H1 (cell line): ENCODE measurements at regions not wholly inside any gene's neighbourhood (a gene's known extent, or its start where the extent isn't known, plus 50 kb on each side); places are given as distances from the start of the nearest gene placed in this dataset.

ENCODE experiments used
- CTCF ChIA-PET: fragments of 300-600 bp; sonication (Branson Sonifier 250); formaldehyde crosslinking; loops from one replicate; lab custom pipeline; 2021; ENCODE audit not compliant: partially characterized antibody; lab: Charles Lee
- POLR2A ChIA-PET: fragments of 300-600 bp; sonication (Branson Sonifier 250); formaldehyde crosslinking; loops from one replicate; lab custom pipeline; 2021; ENCODE audit warnings: inconsistent platforms; ENCODE audit not compliant: partially characterized antibody; lab: Charles Lee
- DNase-seq, 2 experiments: peaks; one replicate each; pipeline versions ENCODE4 v3.0.0 to v3.0.0-alpha.2; 2010 to 2022; ENCODE audit warnings: low spot score in 2 of 2, low read depth in 1 of 2, mixed read lengths in 1 of 2
- FAIRE-seq: peaks from 2 replicates; lab custom pipeline; 2011; peaks lifted over from hg19 to GRCh38; lab: Jason Lieb, UNC
- H2AFZ ChIP-seq: 2 replicates; pipeline ENCODE4 v1.8.1; 2012; ENCODE audit warnings: low read length, inconsistent platforms
- H2AK5ac ChIP-seq: 2 replicates; pipeline ENCODE4 v1.6.1; 2013; ENCODE audit warnings: low read depth, low read length
- H2BK120ac ChIP-seq: replicated peaks from 2 replicates; pipeline ENCODE3; 2013; ENCODE audit warnings: low read depth, low read length, inconsistent platforms
- H2BK12ac ChIP-seq: 2 replicates; pipeline ENCODE4 v1.6.1; 2013; ENCODE audit warnings: low read depth, low read length
- H2BK15ac ChIP-seq: 2 replicates; pipeline ENCODE4 v1.6.1; 2013; ENCODE audit warnings: low read length
- H2BK20ac ChIP-seq: 2 replicates; pipeline ENCODE4 v1.6.1; 2013; ENCODE audit warnings: low read length
- H2BK5ac ChIP-seq: 2 replicates; pipeline ENCODE4 v1.6.1; 2013; ENCODE audit warnings: low read depth, low read length
- H3K14ac ChIP-seq: 2 replicates; pipeline ENCODE4 v1.6.1; 2013; ENCODE audit warnings: inconsistent platforms; ENCODE audit not compliant: insufficient read length
- H3K18ac ChIP-seq: 2 replicates; pipeline ENCODE4 v1.6.1; 2013; ENCODE audit warnings: low read length; ENCODE audit errors: extremely low read depth
- H3K23ac ChIP-seq: 2 replicates; pipeline ENCODE4 v1.6.1; 2013; ENCODE audit warnings: inconsistent platforms; ENCODE audit not compliant: insufficient read length
- H3K23me2 ChIP-seq: 2 replicates; pipeline ENCODE4 v1.6.1; 2013; ENCODE audit warnings: low read depth, low read length
- H3K27ac ChIP-seq: 2 replicates; pipeline ENCODE4 v1.6.1; 2011; ENCODE audit warnings: low read depth, low read length, inconsistent platforms
- H3K27me3 ChIP-seq, 4 experiments: replicated peaks in 1 of 4; 1 replicate in 1 of 4; 2 replicates in 3 of 4; pipeline versions ENCODE4 v1.6.1 to v1.8.1; 2011 to 2013; ENCODE audit warnings: low read length in 3 of 4, mild to moderate bottlenecking in 3 of 4, inconsistent platforms in 2 of 4, mixed read lengths in 2 of 4, moderate library complexity in 1 of 4; ENCODE audit not compliant: control insufficient read depth in 3 of 4, insufficient read depth in 3 of 4; ENCODE audit errors: extremely low read depth in 1 of 4
- H3K36me3 ChIP-seq, 4 experiments: 2 replicates each; pipeline versions ENCODE4 v1.6.1 to v1.8.1; 2011 to 2013; ENCODE audit warnings: mild to moderate bottlenecking in 4 of 4, low read length in 3 of 4, moderate library complexity in 2 of 4, control low read depth in 1 of 4, inconsistent platforms in 1 of 4; ENCODE audit not compliant: insufficient read depth in 4 of 4, control insufficient read depth in 2 of 4
- H3K4ac ChIP-seq: replicated peaks from 2 replicates; pipeline ENCODE3; 2013; ENCODE audit warnings: low read length, low read depth, mixed read lengths, inconsistent platforms; ENCODE audit not compliant: insufficient read length
- H3K4me1 ChIP-seq, 4 experiments: replicated peaks in 1 of 4; 1 replicate in 1 of 4; 2 replicates in 3 of 4; pipeline versions ENCODE4 v1.6.1 to v1.8.1; 2011 to 2013; ENCODE audit warnings: low read length in 3 of 4, inconsistent platforms in 2 of 4, mixed read lengths in 1 of 4; ENCODE audit not compliant: insufficient read depth in 4 of 4, control insufficient read depth in 3 of 4
- H3K4me2 ChIP-seq, 2 experiments: 2 replicates each; pipeline versions ENCODE4 v1.6.1 to v1.8.1; 2011 to 2013; ENCODE audit warnings: low read depth in 2 of 2, low read length in 2 of 2, control low read depth in 1 of 2, inconsistent platforms in 1 of 2, mild to moderate bottlenecking in 1 of 2; ENCODE audit not compliant: insufficient read depth in 1 of 2
- H3K4me3 ChIP-seq, 4 experiments: fragments of 200-600, 300-600 bp in 1 of 4; sonication (generic), shearing (Covaris generic), sonication (Bioruptor Twin) in 1 of 4; 2 replicates each; pipeline versions ENCODE4 v1.5.1 to v1.8.1; 2011 to 2016; ENCODE audit warnings: low read length in 4 of 4, low read depth in 3 of 4, control low read depth in 2 of 4, inconsistent platforms in 2 of 4, mild to moderate bottlenecking in 2 of 4, mixed read lengths in 1 of 4, moderate library complexity in 1 of 4; ENCODE audit not compliant: insufficient read depth in 2 of 4; ENCODE audit errors: extremely low read depth in 1 of 4
- H3K56ac ChIP-seq: replicated peaks from 2 replicates; pipeline ENCODE3; 2013; ENCODE audit warnings: low read depth, mild to moderate bottlenecking, mixed read lengths, low read length, inconsistent platforms; ENCODE audit not compliant: insufficient read length
- H3K79me1 ChIP-seq: 2 replicates; pipeline ENCODE4 v1.6.1; 2013; ENCODE audit warnings: low read depth, low read length, control low read depth
- H3K79me2 ChIP-seq, 2 experiments: 2 replicates each; pipeline versions ENCODE4 v1.6.1 to v1.8.1; 2012 to 2013; ENCODE audit warnings: low read length in 2 of 2, mild to moderate bottlenecking in 2 of 2, inconsistent platforms in 1 of 2; ENCODE audit not compliant: insufficient read depth in 2 of 2, control insufficient read depth in 1 of 2
- H3K9ac ChIP-seq, 4 experiments: replicated peaks in 1 of 4; 1 replicate in 1 of 4; 2 replicates in 3 of 4; pipeline versions ENCODE4 v1.6.1 to v1.8.1; 2011 to 2013; ENCODE audit warnings: low read depth in 3 of 4, low read length in 3 of 4, control low read depth in 2 of 4, mild to moderate bottlenecking in 2 of 4, moderate library complexity in 2 of 4, inconsistent platforms in 1 of 4; ENCODE audit errors: extremely low read depth in 1 of 4
- H3K9me3 ChIP-seq, 2 experiments: 2 replicates each; pipeline versions ENCODE4 v1.6.1 to v1.8.1; 2012 to 2013; ENCODE audit warnings: mild to moderate bottlenecking in 2 of 2, moderate library complexity in 2 of 2, control low read depth in 1 of 2, inconsistent platforms in 1 of 2, low read depth in 1 of 2, low read length in 1 of 2, mixed read lengths in 1 of 2; ENCODE audit not compliant: insufficient read depth in 2 of 2
- H4K20me1 ChIP-seq, 2 experiments: replicated peaks in 1 of 2; 2 replicates each; pipeline versions ENCODE3 to v1.8.1; 2011 to 2013; ENCODE audit warnings: inconsistent platforms in 2 of 2, low read length in 2 of 2, mild to moderate bottlenecking in 1 of 2; ENCODE audit not compliant: insufficient read depth in 2 of 2, control insufficient read depth in 1 of 2
- H4K5ac ChIP-seq: 2 replicates; pipeline ENCODE4 v1.6.1; 2013; ENCODE audit warnings: low read length, low read depth, mixed read lengths, inconsistent platforms; ENCODE audit not compliant: insufficient read length
- H4K8ac ChIP-seq: 2 replicates; pipeline ENCODE4 v1.8.0; 2013; ENCODE audit warnings: mild to moderate bottlenecking, moderate library complexity, low read length, inconsistent platforms; ENCODE audit not compliant: insufficient read depth; ENCODE audit errors: extremely low read depth
- H4K91ac ChIP-seq: replicated peaks from 2 replicates; pipeline ENCODE3; 2013; ENCODE audit warnings: low read length, mixed read lengths, inconsistent platforms; ENCODE audit not compliant: insufficient read length
- HDAC2 ChIP-seq, 2 experiments: fragments of 300-600 bp in 1 of 2; sonication (generic) in 1 of 2; IDR thresholded peaks; 2 replicates each; pipeline ENCODE4 v1.6.1; 2011 to 2012; ENCODE audit warnings: low read depth in 2 of 2, low read length in 2 of 2, mild to moderate bottlenecking in 2 of 2, moderate library complexity in 2 of 2, borderline replicate concordance in 1 of 2, inconsistent platforms in 1 of 2
- MAFK ChIP-seq: IDR thresholded peaks from 2 replicates; pipeline ENCODE4 v1.6.1; 2012; ENCODE audit warnings: low read depth, mild to moderate bottlenecking, improper control_type of control experiment, low read length
- RAD21 ChIP-seq, 2 experiments: IDR thresholded peaks in 1 of 2; conservative IDR thresholded peaks in 1 of 2; 2 replicates each; pipeline ENCODE4 v1.6.1; 2011; ENCODE audit warnings: low read depth in 2 of 2, low read length in 2 of 2, improper control_type of control experiment in 1 of 2, inconsistent platforms in 1 of 2, mild to moderate bottlenecking in 1 of 2, moderate library complexity in 1 of 2
- WGBS, 2 experiments: shearing (Covaris generic) in 1 of 2; methylation state at CpG; one replicate each; pipeline versions ENCODE4 v1.1.6 to v1.1.7; 2013 to 2015; ENCODE audit warnings: low lambda C conversion rate in 2 of 2, mixed read lengths in 2 of 2, inconsistent platforms in 1 of 2, low coverage in 1 of 2, missing lambda C conversion rate in 1 of 2; ENCODE audit not compliant: insufficient replicate concordance in 2 of 2, insufficient coverage in 1 of 2, insufficient read length in 1 of 2; ENCODE audit errors: extremely low coverage in 1 of 2, missing lambda C conversion rate in 1 of 2; 5-methylcytosine and 5-hydroxymethylcytosine counted together

DNA sequence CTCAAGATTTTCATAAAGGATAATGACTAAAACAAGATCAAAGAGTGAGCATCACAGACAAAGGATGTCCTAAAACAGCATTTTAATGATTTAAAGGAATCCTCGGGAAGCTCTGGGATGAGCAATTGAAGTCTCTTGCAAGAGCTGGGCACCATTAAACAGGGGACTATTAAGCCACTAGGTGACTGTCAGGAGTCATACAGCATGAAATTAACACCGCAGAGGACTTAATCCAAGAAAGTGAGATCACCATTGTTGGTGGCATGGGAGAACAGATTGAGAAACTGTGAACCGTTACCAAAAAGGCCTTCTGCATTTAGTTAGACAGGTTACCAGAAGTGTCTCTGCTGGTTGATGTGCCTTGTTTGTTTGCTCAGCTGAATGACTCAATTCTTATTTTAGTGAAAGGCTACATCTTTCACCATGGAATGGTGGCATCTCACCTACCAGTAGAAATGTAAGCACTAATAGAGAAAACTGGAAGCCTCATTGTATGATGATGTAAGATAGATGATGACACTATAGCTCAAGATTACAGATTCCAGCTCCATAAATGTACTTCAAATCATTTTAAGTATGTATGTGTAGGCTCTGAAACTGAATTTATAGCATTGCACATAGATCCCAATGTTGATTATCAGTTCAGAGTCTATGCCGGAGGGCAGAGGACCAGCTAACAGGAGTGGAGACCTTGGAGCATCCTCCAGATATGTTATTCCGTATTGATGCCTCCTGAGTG, 427.6 kb downstream of the SUCLG1 start:
- Histone ChIP-seq H2BK120ac (no peak overlapping the region), H3K27me3 (no peaks in the 10 kb centered on the region), H3K14ac (no peak overlapping the region), H2BK15ac (no peak overlapping the region), H3K79me2 (no peaks in the 10 kb centered on the region), H3K79me1 (no peaks in the 10 kb centered on the region), H2BK5ac (no peak overlapping the region), H3K56ac (no peak overlapping the region), H4K20me1 (no peaks in the 10 kb centered on the region), H3K4ac (no peak overlapping the region), H4K8ac (no peak overlapping the region), H3K18ac (no peak overlapping the region), H3K23ac (no peak overlapping the region), H3K36me3 (no peaks in the 10 kb centered on the region), H3K4me2 (no peak overlapping the region), H3K4me3 (no peak overlapping the region), H3K9me3 (no peaks in the 10 kb centered on the region), H2BK12ac (no peak overlapping the region), H4K5ac (no peak overlapping the region), H2AK5ac (no peak overlapping the region), H3K9ac (no peak overlapping the region), H2AFZ (no peak overlapping the region), H3K27ac (no peak overlapping the region), H4K91ac (no peak overlapping the region), H3K23me2 (no peaks in the 10 kb centered on the region), H2BK20ac (no peak overlapping the region), H3K4me1 (no peaks in the 10 kb centered on the region)
- FAIRE-seq (no peak), DNase-seq (no peak)
- no peak for TF ChIP-seq HDAC2 (IDR thresholded peaks at IDR 0.05; ENCODE audit: borderline replicate concordance in 1 of 2, low read depth in 2 of 2, low read length in 2 of 2)
- TF ChIP-seq RAD21 (IDR thresholded peaks at IDR 0.05 in 1 of 2, conservative IDR thresholded peaks at IDR 0.05 in 1 of 2; ENCODE audit: low read depth in 2 of 2, low read length in 2 of 2) = no peak
- TF ChIP-seq MAFK = no peak
- 96% methylated on average over 5 of the region's 5 CpGs; no CpG with 5 or more reads in 1 of the 2 experiments for WGBS, 2 experiments
- ChIA-PET POLR2A (no interaction called here), CTCF (interaction anchor here (0.7 to 4.4 kb wide), 5 partner anchors 10 to 389 kb away, joined by 3 to 27 read pairs (median 6); no protein-coding TSS in a partner anchor)
